Right ventricle myocardium superior (tissue), 1 donor: ENCODE measurements at regions not wholly inside any gene's neighbourhood (a gene's known extent, or its start where the extent isn't known, plus 50 kb on each side); places are given as distances from the start of the nearest gene placed in this dataset.
A peak's percentile ranks its signal among the peaks of the same experiment; 100 is the strongest.
"Not testable (repeated sequence)": the region's sequence is repeated elsewhere in the genome, so short reads cannot be mapped to it uniquely, and the experiment has no call there.

Experiments
- ATAC-seq: fragments of 200-7000 bp; cut with Tn5 transposase; one replicate; pipeline ENCODE4 v1.9.1; 2020; ENCODE audit warnings: mild to moderate bottlenecking; ENCODE audit not compliant: poor library complexity
- DNase-seq: peaks from one replicate; pipeline ENCODE4 v3.0.0-alpha.2; 2020
- intact Hi-C: fragments of 100-400 bp; cut with DNase I; formaldehyde crosslinking; loops from one replicate; pipeline ENCODE4 v1.11.2; 2022
- donor health status: DM: no; HTN: yes; CAD: no; lungs with severe emphysema.

- ATAC-seq: no peak
- peak; percentile 20 for DNase-seq
- intact Hi-C loops: no loop called here
Observed at GRCh38 chr9:93886911-93887310, 68.2 kb downstream of the BARX1 start.

GRCh38 chr9:93884808-93885207, 70.3 kb downstream of the BARX1 start:
- DNase-seq (no peak), ATAC-seq (no peak)
- intact Hi-C loops: no loop called here

- intact Hi-C loops, ATAC-seq, DNase-seq: not testable (repeated sequence)
Observed at GRCh38 chr9:93879662-93880407, 75.3 kb downstream of the BARX1 start.

- no peak for ATAC-seq
- no peak for DNase-seq
- intact Hi-C loops: no loop called here
Observed at GRCh38 chr9:93875330-93875729, 79.8 kb downstream of the BARX1 start.

- intact Hi-C loops: no loop called here
Observed at GRCh38 chr9:93874242-93874641, 80.9 kb downstream of the BARX1 start.

GRCh38 chr9:93871286-93871685, 83.9 kb downstream of the BARX1 start:
- no peak for DNase-seq
- intact Hi-C loops: no loop called here

More at GRCh38 chr9:93874242-93874641, 80.9 kb downstream of the BARX1 start:
- ATAC-seq (no peak), DNase-seq (no peak)

GRCh38 chr9:93869863-93870262, 85.3 kb downstream of the BARX1 start:
- intact Hi-C loops: no loop called here
- DNase-seq: no peak
- ATAC-seq: no peak

More at GRCh38 chr9:93871286-93871685, 83.9 kb downstream of the BARX1 start:
- no peak for ATAC-seq

- DNase-seq (no peak), ATAC-seq (no peak)
- intact Hi-C loops: no loop called here
Observed at GRCh38 chr9:93869088-93869487, 86.1 kb downstream of the BARX1 start.

GRCh38 chr9:93865716-93866115, 89.4 kb downstream of the BARX1 start:
- intact Hi-C loops: no loop called here
- no peak for DNase-seq
- ATAC-seq: no peak

- no peak for ATAC-seq
Observed at GRCh38 chr9:93865245-93865644, 89.9 kb downstream of the BARX1 start.

GRCh38 chr9:93864840-93865239, 90.3 kb downstream of the BARX1 start:
- no peak for ATAC-seq
- no peak for DNase-seq
- intact Hi-C loops: no loop called here

More at GRCh38 chr9:93865245-93865644, 89.9 kb downstream of the BARX1 start:
- intact Hi-C loops: no loop called here
- no peak for DNase-seq

GRCh38 chr9:93864032-93864431, 91.1 kb downstream of the BARX1 start:
- ATAC-seq: no peak
- DNase-seq: no peak
- intact Hi-C loops: no loop called here

- DNase-seq (no peak), ATAC-seq (no peak)
- intact Hi-C loops: no loop called here
Observed at GRCh38 chr9:93862877-93863545, 92.1 kb downstream of the BARX1 start.

GRCh38 chr9:93861736-93862358, 93.3 kb downstream of the BARX1 start:
- intact Hi-C loops: no loop called here
- no peak for DNase-seq
- no peak for ATAC-seq

GRCh38 chr9:93860694-93861658, 94.2 kb downstream of the BARX1 start:
- intact Hi-C loops: no loop called here
- no peak for DNase-seq
- ATAC-seq: no peak

GRCh38 chr9:93859431-93860215, 95.5 kb downstream of the BARX1 start:
- DNase-seq (no peak), ATAC-seq (no peak)
- intact Hi-C loops: no loop called here

GRCh38 chr9:93857528-93857927, 97.6 kb downstream of the BARX1 start:
- intact Hi-C loops: no loop called here
- DNase-seq: no peak
- no peak for ATAC-seq

- intact Hi-C loops: no loop called here
- no peak for DNase-seq
- no peak for ATAC-seq
Observed at GRCh38 chr9:93852728-93853127, 102.4 kb downstream of the BARX1 start.
